ENCODE measurements at regions not wholly inside any gene's neighbourhood (a gene's known extent, or its start where the extent isn't known, plus 50 kb on each side); places are given as distances from the start of the nearest gene placed in this dataset.

GRCh38 chr2:67841711-67842110 lies 221.1 kb downstream of the C1D start:
- Histone ChIP-seq H3K9ac (ENCODE audit: insufficient read depth, low read length, poor library complexity, severe bottlenecking) (no peak overlapping the region), H3K4me3 (replicated peaks in 1 of 3; ENCODE audit: low read depth in 2 of 3, low read length in 3 of 3) (no peak overlapping the region), H2AFZ (ENCODE audit: insufficient read depth, low read depth, low read length, poor library complexity, severe bottlenecking) (no peak overlapping the region), H3K79me2 (ENCODE audit: insufficient read depth, low read length) (no peaks in the 10 kb centered on the region), H3K9me3 (replicated peaks in 1 of 2; ENCODE audit: control insufficient read depth in 1 of 2, insufficient read depth in 1 of 2, low read length in 2 of 2) (no peaks in the 10 kb centered on the region), H3K4me1 (ENCODE audit: control insufficient read depth in 1 of 2, insufficient read depth in 2 of 2, low read length in 2 of 2) (no peaks in the 10 kb centered on the region), H3K27me3 (ENCODE audit: control insufficient read depth in 2 of 2, insufficient read depth in 2 of 2, low read length in 2 of 2) (peaks cover 0 to 5% of the 10 kb centered on the region in 2 donors), H3K4me2 (replicated peaks; ENCODE audit: extremely low read depth, low read length, poor library complexity, severe bottlenecking) (no peak overlapping the region), H4K20me1 (ENCODE audit: insufficient read depth, low read length) (no peaks in the 10 kb centered on the region), H3K36me3 (replicated peaks in 1 of 2; ENCODE audit: control insufficient read depth in 1 of 2, insufficient read depth in 2 of 2, low read length in 2 of 2) (no peaks in the 10 kb centered on the region), H3K27ac (ENCODE audit: low read depth in 1 of 2, low read length in 2 of 2) (no peak overlapping the region)
- Mint-ChIP-seq H3K4me3 (no peak overlapping the region), H3K27ac (no peak overlapping the region), H3K27me3 (ENCODE audit: low read depth in 3 of 3) (peaks cover 2 to 17% (median 5%) of the 10 kb centered on the region in 3 donors), H3K9me3 (no peaks in the 10 kb centered on the region), H3K4me1 (peaks cover 2% of the 10 kb centered on the region), H3K36me3 (no peaks in the 10 kb centered on the region)
- TF ChIP-seq, protein P1, sequence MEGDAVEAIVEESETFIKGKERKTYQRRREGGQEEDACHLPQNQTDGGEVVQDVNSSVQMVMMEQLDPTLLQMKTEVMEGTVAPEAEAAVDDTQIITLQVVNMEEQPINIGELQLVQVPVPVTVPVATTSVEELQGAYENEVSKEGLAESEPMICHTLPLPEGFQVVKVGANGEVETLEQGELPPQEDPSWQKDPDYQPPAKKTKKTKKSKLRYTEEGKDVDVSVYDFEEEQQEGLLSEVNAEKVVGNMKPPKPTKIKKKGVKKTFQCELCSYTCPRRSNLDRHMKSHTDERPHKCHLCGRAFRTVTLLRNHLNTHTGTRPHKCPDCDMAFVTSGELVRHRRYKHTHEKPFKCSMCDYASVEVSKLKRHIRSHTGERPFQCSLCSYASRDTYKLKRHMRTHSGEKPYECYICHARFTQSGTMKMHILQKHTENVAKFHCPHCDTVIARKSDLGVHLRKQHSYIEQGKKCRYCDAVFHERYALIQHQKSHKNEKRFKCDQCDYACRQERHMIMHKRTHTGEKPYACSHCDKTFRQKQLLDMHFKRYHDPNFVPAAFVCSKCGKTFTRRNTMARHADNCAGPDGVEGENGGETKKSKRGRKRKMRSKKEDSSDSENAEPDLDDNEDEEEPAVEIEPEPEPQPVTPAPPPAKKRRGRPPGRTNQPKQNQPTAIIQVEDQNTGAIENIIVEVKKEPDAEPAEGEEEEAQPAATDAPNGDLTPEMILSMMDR (IDR thresholded peaks at IDR 0.05) = no peak
- 61% methylated on average over 2 of the region's 2 CpGs for WGBS (ENCODE audit: insufficient coverage)
- intact Hi-C loops (cut with micrococcal nuclease) = loop anchor here in 1 of 2 donors (10.0 kb wide), 1 partner anchor 1407 kb away; the partner anchor contains the start of gene MEIS1
- DNase-seq = no peak

DNA sequence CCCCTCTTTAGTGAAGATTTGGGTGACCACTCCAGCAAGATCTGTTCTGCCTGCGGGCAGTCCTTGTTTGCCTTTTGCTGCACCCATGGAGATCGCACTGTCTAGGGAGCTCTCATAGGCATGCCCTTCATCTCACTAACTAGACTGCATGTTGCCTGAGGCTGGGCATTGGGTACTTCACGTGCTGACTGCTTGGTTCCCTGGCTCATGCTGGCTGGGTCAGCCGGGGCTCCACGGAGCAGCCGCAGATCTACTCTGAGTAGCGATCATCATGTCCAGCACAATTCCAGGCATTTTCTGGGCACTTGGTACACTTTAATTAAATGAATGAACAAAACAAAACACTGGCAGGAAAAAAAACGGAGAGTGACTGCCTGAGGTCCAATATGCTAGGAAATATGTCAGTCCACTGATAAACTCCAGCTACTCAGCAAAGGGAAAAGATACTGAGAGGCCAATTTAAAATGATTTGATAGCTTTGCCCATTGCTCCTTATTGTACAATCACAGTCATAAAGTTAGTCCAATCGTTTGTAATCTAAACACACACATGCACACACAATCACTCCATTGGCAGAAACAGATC lies 220.3 kb downstream of the C1D start:
- TF ChIP-seq, protein P1 (IDR thresholded peaks at IDR 0.05) = no peak
- Histone ChIP-seq H3K79me2 (ENCODE audit: insufficient read depth, low read length) (no peaks in the 10 kb centered on the region), H4K20me1 (ENCODE audit: insufficient read depth, low read length) (no peaks in the 10 kb centered on the region), H3K27me3 (ENCODE audit: control insufficient read depth in 2 of 2, insufficient read depth in 2 of 2, low read length in 2 of 2) (peaks cover 0 to 5% of the 10 kb centered on the region in 2 donors), H3K4me1 (ENCODE audit: control insufficient read depth in 1 of 2, insufficient read depth in 2 of 2, low read length in 2 of 2) (no peaks in the 10 kb centered on the region), H3K9ac (ENCODE audit: insufficient read depth, low read length, poor library complexity, severe bottlenecking) (no peak overlapping the region), H3K27ac (ENCODE audit: low read depth in 1 of 2, low read length in 2 of 2) (no peak overlapping the region), H3K36me3 (replicated peaks in 1 of 2; ENCODE audit: control insufficient read depth in 1 of 2, insufficient read depth in 2 of 2, low read length in 2 of 2) (no peaks in the 10 kb centered on the region), H3K4me3 (replicated peaks in 1 of 3; ENCODE audit: low read depth in 2 of 3, low read length in 3 of 3) (no peak overlapping the region), H2AFZ (ENCODE audit: insufficient read depth, low read depth, low read length, poor library complexity, severe bottlenecking) (no peak overlapping the region), H3K9me3 (replicated peaks in 1 of 2; ENCODE audit: control insufficient read depth in 1 of 2, insufficient read depth in 1 of 2, low read length in 2 of 2) (no peaks in the 10 kb centered on the region), H3K4me2 (replicated peaks; ENCODE audit: extremely low read depth, low read length, poor library complexity, severe bottlenecking) (no peak overlapping the region)
- H3K36me3 Mint-ChIP-seq = no peaks in the 10 kb centered on the region
- DNase-seq = no peak
- H3K9me3 Mint-ChIP-seq = no peaks in the 10 kb centered on the region
- no peak overlapping the region for H3K27ac Mint-ChIP-seq
- H3K27me3 Mint-ChIP-seq (ENCODE audit: low read depth in 3 of 3) = peaks cover 2 to 17% (median 5%) of the 10 kb centered on the region in 3 donors
- no peak overlapping the region for H3K4me3 Mint-ChIP-seq
- intact Hi-C loops (cut with micrococcal nuclease) = loop anchor here in 1 of 2 donors (10.0 kb wide), 1 partner anchor 1408 kb away; the partner anchor contains the start of gene MEIS1
- 98% methylated on average over 5 of the region's 9 CpGs for WGBS (ENCODE audit: insufficient coverage)
- peaks cover 2% of the 10 kb centered on the region for H3K4me1 Mint-ChIP-seq
